DND-41 (cell line): ENCODE measurements at regions not wholly inside any gene's neighbourhood (a gene's known extent, or its start where the extent isn't known, plus 50 kb on each side); places are given as distances from the start of the nearest gene placed in this dataset.

Experiments used
- ATAC-seq: fragments of 200-7000 bp; cut with Tn5 transposase; 3 replicates; pipeline ENCODE4 v1.9.1; 2021; ENCODE audit warnings: low read depth; ENCODE audit not compliant: insufficient read depth
- DNase-seq: peaks from one replicate; pipeline ENCODE4 v3.0.0-alpha.2; 2020
- H2AFZ ChIP-seq: 2 replicates; pipeline ENCODE4 v1.6.0; 2012; ENCODE audit warnings: low read depth, low read length
- H3K27ac ChIP-seq: 2 replicates; pipeline ENCODE4 v1.5.1; 2012; ENCODE audit warnings: low read length, inconsistent platforms
- H3K27me3 ChIP-seq: fragments of 200-600 bp; sonication (generic); 2 replicates; pipeline ENCODE4 v1.6.0; 2012; ENCODE audit warnings: low read length, mild to moderate bottlenecking, inconsistent platforms; ENCODE audit not compliant: insufficient read depth, poor library complexity
- H3K36me3 ChIP-seq: 2 replicates; pipeline ENCODE4 v1.5.1; 2012; ENCODE audit warnings: low read length, inconsistent platforms; ENCODE audit not compliant: insufficient read depth
- H3K4me1 ChIP-seq: 2 replicates; pipeline ENCODE4 v1.5.1; 2012; ENCODE audit warnings: mild to moderate bottlenecking, low read length; ENCODE audit not compliant: insufficient read depth
- H3K4me2 ChIP-seq: 2 replicates; pipeline ENCODE4 v1.6.0; 2012; ENCODE audit warnings: mild to moderate bottlenecking, moderate library complexity, low read length, inconsistent platforms; ENCODE audit not compliant: insufficient read depth
- H3K4me3 ChIP-seq, 2 experiments: fragments of 200-600 bp in 1 of 2; shearing (Covaris generic) in 1 of 2; 2 replicates each; pipeline ENCODE4 v1.5.1; 2012 to 2016; ENCODE audit warnings: inconsistent platforms in 2 of 2, low read length in 2 of 2, mild to moderate bottlenecking in 2 of 2, low read depth in 1 of 2, moderate library complexity in 1 of 2
- H3K79me2 ChIP-seq: 2 replicates; pipeline ENCODE4 v1.6.0; 2012; ENCODE audit warnings: low read length, inconsistent platforms; ENCODE audit not compliant: insufficient read depth
- H3K9ac ChIP-seq: 2 replicates; pipeline ENCODE4 v1.6.0; 2012; ENCODE audit warnings: low read depth, mild to moderate bottlenecking, inconsistent platforms, low read length, moderate library complexity
- H3K9me3 ChIP-seq: 2 replicates; pipeline ENCODE4 v1.5.1; 2012; ENCODE audit warnings: low read length, moderate library complexity, mild to moderate bottlenecking, inconsistent platforms; ENCODE audit not compliant: insufficient read depth, severe bottlenecking
- H4K20me1 ChIP-seq: 2 replicates; pipeline ENCODE4 v1.6.0; 2012; ENCODE audit warnings: low read length; ENCODE audit not compliant: insufficient read depth
- EZH2 ChIP-seq: IDR thresholded peaks from 3 replicates; pipeline ENCODE4 v1.6.1; 2012; ENCODE audit warnings: borderline replicate concordance, low read depth, mild to moderate bottlenecking, moderate library complexity, low read length, inconsistent platforms; ENCODE audit not compliant: severe bottlenecking
- TF ChIP-seq, protein P1 (sequence below): IDR thresholded peaks from 2 replicates; pipeline ENCODE4 v1.5.1; 2012; ENCODE audit warnings: borderline replicate concordance, low read length, moderate library complexity, mild to moderate bottlenecking; ENCODE audit not compliant: poor library complexity, severe bottlenecking; ENCODE audit errors: extremely low read depth

DNA sequence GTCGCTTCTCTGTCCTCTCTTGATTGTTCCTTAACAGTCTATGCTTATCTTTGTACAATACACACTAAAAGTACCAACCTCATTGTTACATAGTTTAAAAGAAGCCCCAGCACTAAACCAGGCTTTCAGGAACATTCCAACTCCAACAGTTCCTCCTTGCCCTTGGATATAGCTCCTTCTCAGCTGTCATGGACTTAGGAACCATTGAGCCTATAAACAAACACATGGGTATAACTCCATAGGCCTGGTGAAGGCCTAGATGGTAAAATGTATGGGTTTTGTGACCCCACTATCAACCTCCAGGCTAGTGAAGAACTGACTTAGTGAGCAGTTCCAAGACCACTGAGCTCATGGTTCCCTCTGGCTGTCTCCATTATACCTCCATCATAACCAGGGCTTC, 74.8 kb upstream of the SLC39A10 start:
- no peak overlapping the region for H3K9ac ChIP-seq
- H3K9me3 ChIP-seq, result no peaks in the 10 kb centered on the region
- peaks cover 7% of the 10 kb centered on the region; the same call in 1 of the 2 replicates for H3K36me3 ChIP-seq
- no peak overlapping the region for H3K4me3 ChIP-seq
- H3K4me2 ChIP-seq, result no peak overlapping the region
- H3K27ac ChIP-seq, result peak overlapping the region; percentile 4; the same call in 1 of the 2 replicates
- H4K20me1 ChIP-seq, result no peaks in the 10 kb centered on the region
- H2AFZ ChIP-seq, result no peak overlapping the region
- peaks cover 28% of the 10 kb centered on the region for H3K4me1 ChIP-seq
- no peak for ATAC-seq
- H3K27me3 ChIP-seq, result no peaks in the 10 kb centered on the region
- no peak for DNase-seq
- no peak for TF ChIP-seq EZH2
- TF ChIP-seq, protein P1, sequence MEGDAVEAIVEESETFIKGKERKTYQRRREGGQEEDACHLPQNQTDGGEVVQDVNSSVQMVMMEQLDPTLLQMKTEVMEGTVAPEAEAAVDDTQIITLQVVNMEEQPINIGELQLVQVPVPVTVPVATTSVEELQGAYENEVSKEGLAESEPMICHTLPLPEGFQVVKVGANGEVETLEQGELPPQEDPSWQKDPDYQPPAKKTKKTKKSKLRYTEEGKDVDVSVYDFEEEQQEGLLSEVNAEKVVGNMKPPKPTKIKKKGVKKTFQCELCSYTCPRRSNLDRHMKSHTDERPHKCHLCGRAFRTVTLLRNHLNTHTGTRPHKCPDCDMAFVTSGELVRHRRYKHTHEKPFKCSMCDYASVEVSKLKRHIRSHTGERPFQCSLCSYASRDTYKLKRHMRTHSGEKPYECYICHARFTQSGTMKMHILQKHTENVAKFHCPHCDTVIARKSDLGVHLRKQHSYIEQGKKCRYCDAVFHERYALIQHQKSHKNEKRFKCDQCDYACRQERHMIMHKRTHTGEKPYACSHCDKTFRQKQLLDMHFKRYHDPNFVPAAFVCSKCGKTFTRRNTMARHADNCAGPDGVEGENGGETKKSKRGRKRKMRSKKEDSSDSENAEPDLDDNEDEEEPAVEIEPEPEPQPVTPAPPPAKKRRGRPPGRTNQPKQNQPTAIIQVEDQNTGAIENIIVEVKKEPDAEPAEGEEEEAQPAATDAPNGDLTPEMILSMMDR, result no peak
- peaks cover 29% of the 10 kb centered on the region for H3K79me2 ChIP-seq

DNA sequence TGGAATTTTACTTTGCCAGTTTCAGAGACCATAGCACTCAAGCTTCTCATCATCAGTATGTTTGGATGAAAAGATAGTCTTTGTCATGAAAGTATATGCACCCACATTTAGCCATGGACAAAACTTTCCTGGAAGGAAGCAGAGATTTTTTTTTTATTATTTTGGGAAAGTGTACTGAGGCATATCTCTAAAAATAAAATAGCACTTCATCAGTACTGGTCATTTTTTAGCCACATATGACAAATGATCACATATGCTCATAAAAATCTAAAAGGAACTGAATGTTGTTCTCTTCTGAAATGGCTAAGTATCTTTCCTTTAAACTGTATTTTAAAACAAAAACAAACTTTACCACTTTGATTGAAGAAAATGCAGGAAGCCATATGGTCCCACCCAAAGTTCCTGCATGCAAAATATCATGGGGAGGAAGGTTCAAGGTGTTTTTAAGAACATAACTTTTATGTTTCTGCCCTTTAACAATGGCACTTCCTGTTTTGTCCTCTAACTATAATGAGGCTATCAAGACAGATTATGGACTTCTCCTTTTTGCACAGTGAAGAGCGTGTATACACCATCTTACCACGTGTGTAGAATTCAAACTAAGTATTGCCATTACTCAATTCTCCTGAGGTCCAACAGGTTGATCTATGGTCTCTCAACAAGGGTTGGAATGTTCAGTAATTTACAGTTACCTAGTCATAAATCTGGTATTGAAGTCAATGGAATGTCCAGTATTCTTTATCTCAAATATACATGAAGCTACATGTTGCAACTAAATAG, 77.1 kb upstream of the SLC39A10 start:
- DNase-seq, result no peak
- H3K27me3 ChIP-seq, result no peaks in the 10 kb centered on the region
- peak overlapping the region; percentile 40 for H3K27ac ChIP-seq
- H3K36me3 ChIP-seq, result peaks cover 7% of the 10 kb centered on the region; the same call in 1 of the 2 replicates
- H3K4me3 ChIP-seq, result no peak overlapping the region
- TF ChIP-seq, protein P1, result no peak
- no peak for TF ChIP-seq EZH2
- peaks cover 40% of the 10 kb centered on the region for H3K79me2 ChIP-seq
- ATAC-seq, result no peak
- H3K4me2 ChIP-seq, result peak overlapping the region; percentile 28
- H2AFZ ChIP-seq, result peak overlapping the region; percentile 53; the same call in 1 of the 2 replicates
- H4K20me1 ChIP-seq, result no peaks in the 10 kb centered on the region
- H3K9me3 ChIP-seq, result no peaks in the 10 kb centered on the region
- no peak overlapping the region; the same call in 1 of the 2 replicates for H3K9ac ChIP-seq
- H3K4me1 ChIP-seq, result peaks cover 50% of the 10 kb centered on the region

DNA sequence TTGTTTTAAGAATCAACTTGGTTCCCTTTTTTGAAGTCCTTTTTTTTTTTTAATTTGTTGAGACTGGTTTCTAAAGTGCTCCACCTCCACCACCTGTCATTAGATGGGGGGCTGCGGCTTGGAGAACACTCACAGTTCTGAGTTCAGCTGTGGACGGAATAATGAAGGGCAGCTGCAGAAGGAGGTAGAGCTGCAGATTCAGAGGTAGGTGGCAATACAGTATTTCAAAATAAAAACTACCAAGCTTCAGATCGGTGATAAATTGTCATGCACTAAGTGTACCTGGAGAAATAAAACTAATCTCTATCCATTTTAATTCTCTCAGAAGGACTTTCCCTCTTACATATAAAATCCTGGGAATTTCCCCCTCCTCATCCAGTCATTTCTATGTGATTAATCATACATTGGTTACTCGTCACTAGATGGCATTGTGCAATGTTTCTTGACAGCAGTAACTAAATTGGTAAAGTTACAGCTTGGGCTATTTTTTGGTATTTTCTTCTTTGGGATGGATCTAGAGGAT, 81.1 kb upstream of the SLC39A10 start:
- Histone ChIP-seq H3K36me3 (no peaks in the 10 kb centered on the region), H3K27me3 (no peaks in the 10 kb centered on the region), H3K4me2 (peak overlapping the region; percentile 57), H4K20me1 (no peaks in the 10 kb centered on the region), H3K79me2 (peaks cover 37% of the 10 kb centered on the region), H3K4me1 (peaks cover 90% of the 10 kb centered on the region), H3K4me3 (peak overlapping the region; percentile 6 to 54; a peak in 3 of 4 replicates), H3K27ac (peak overlapping the region; percentile 83), H2AFZ (peak overlapping the region; percentile 32; the same call in 1 of the 2 replicates), H3K9ac (peak overlapping the region; percentile 59), H3K9me3 (no peaks in the 10 kb centered on the region)
- DNase-seq (peak; percentile 87), ATAC-seq (peak; percentile 95)
- no peak for TF ChIP-seq EZH2
- TF ChIP-seq, protein P1, result peak; percentile 70
